ENCODE measurements at regions not wholly inside any gene's neighbourhood (a gene's known extent, or its start where the extent isn't known, plus 50 kb on each side); places are given as distances from the start of the nearest gene placed in this dataset.

DNA sequence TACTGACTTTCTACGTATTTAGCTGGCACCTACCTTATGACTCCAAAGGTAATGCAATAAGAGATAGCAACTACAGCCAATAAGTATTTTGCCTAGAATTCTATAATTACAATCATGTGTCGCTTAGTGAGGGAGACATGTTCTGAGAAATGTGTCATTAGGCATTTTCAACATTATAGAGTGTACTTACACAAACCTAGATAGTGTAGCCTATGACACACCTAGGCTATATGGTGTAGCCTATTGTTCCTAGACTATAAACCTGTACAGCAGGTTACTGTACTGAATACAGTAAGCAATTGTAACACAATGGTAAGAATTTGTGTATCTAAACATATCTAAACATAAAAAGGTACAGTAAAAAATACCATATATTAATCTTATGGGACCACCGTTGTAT lies 363.4 kb upstream of the DPH6 start:
- no peaks in the 10 kb centered on the region for H3K9me3 Mint-ChIP-seq (ENCODE audit: unreplicated experiment)
- H3K4me3 Mint-ChIP-seq (ENCODE audit: unreplicated experiment), result no peak overlapping the region
- TF ChIP-seq, protein P1, sequence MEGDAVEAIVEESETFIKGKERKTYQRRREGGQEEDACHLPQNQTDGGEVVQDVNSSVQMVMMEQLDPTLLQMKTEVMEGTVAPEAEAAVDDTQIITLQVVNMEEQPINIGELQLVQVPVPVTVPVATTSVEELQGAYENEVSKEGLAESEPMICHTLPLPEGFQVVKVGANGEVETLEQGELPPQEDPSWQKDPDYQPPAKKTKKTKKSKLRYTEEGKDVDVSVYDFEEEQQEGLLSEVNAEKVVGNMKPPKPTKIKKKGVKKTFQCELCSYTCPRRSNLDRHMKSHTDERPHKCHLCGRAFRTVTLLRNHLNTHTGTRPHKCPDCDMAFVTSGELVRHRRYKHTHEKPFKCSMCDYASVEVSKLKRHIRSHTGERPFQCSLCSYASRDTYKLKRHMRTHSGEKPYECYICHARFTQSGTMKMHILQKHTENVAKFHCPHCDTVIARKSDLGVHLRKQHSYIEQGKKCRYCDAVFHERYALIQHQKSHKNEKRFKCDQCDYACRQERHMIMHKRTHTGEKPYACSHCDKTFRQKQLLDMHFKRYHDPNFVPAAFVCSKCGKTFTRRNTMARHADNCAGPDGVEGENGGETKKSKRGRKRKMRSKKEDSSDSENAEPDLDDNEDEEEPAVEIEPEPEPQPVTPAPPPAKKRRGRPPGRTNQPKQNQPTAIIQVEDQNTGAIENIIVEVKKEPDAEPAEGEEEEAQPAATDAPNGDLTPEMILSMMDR (IDR thresholded peaks at IDR 0.05; ENCODE audit: unreplicated experiment), result no peak
- H3K4me1 Mint-ChIP-seq (ENCODE audit: unreplicated experiment), result peaks cover 5% of the 10 kb centered on the region
- H3K36me3 Mint-ChIP-seq (ENCODE audit: low read depth, unreplicated experiment), result no peaks in the 10 kb centered on the region
- H3K27me3 Mint-ChIP-seq (ENCODE audit: unreplicated experiment), result no peaks in the 10 kb centered on the region
- no peak overlapping the region for H3K27ac Mint-ChIP-seq (ENCODE audit: unreplicated experiment)
- no peak for DNase-seq (ENCODE audit: low spot score)

DNA sequence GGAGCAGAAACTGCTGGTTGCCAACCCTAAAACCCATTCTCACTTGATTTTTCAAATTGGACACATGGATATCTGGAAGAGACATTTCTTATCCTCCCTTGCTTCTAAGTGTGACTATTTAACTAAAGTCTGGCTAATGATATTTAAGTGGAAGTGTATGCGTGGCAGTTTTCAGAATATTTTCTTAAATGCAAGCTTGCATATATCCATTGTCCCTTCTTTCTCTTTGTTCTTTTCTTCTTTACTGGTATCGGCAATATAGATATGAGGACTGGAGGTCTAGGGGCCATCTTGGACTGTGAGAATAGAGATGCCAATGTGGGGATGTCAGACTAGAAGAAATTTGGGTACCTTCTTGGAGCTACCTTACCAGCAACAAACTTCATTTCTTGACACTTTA lies 364.3 kb upstream of the DPH6 start:
- TF ChIP-seq, protein P1 (IDR thresholded peaks at IDR 0.05; ENCODE audit: unreplicated experiment), result no peak
- Mint-ChIP-seq H3K36me3 (ENCODE audit: low read depth, unreplicated experiment) (no peaks in the 10 kb centered on the region), H3K27me3 (ENCODE audit: unreplicated experiment) (no peaks in the 10 kb centered on the region), H3K9me3 (ENCODE audit: unreplicated experiment) (no peaks in the 10 kb centered on the region), H3K27ac (ENCODE audit: unreplicated experiment) (no peak overlapping the region), H3K4me3 (ENCODE audit: unreplicated experiment) (no peak overlapping the region), H3K4me1 (ENCODE audit: unreplicated experiment) (peaks cover 2% of the 10 kb centered on the region)
- DNase-seq (ENCODE audit: low spot score), result no peak

DNA sequence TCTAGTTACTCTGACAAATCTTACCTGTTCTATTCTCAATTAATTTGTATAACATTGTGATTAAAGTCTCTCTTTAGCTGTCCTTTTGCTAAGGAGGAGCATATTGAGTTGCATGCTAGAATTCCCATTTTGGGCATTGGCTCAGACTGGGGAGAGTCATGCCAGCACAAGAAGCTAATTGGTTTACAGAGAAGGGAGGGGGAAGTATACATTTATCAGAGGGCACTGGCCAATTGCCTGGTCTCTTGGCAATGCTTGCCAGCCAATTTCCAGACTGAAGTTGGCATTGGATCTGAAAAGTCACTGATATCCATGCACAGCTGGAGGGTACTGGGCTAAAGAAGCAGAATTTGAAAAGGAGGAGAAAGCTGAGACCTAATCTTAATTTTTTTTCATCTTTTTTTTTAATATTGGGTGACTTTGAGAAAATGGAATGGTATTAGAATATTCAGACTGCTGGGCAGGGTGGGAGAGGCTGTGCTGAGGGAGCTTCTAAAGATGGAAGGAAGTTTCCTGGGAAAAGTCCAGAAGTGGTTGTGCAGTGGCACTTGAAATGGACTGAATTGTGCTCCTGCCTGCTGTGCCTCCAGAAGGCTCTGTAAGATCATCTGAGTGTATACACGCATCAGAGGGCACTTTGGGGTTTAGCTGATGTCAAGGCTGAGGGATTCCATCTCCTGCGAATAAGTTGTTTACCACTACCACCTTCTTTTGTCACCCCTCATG lies 365.2 kb upstream of the DPH6 start:
- Mint-ChIP-seq H3K4me1 (ENCODE audit: unreplicated experiment) (no peaks in the 10 kb centered on the region), H3K27ac (ENCODE audit: unreplicated experiment) (no peak overlapping the region), H3K27me3 (ENCODE audit: unreplicated experiment) (no peaks in the 10 kb centered on the region), H3K36me3 (ENCODE audit: low read depth, unreplicated experiment) (no peaks in the 10 kb centered on the region), H3K4me3 (ENCODE audit: unreplicated experiment) (no peak overlapping the region), H3K9me3 (ENCODE audit: unreplicated experiment) (no peaks in the 10 kb centered on the region)
- no peak for DNase-seq (ENCODE audit: low spot score)
- TF ChIP-seq, protein P1 (IDR thresholded peaks at IDR 0.05; ENCODE audit: unreplicated experiment), result no peak

DNA sequence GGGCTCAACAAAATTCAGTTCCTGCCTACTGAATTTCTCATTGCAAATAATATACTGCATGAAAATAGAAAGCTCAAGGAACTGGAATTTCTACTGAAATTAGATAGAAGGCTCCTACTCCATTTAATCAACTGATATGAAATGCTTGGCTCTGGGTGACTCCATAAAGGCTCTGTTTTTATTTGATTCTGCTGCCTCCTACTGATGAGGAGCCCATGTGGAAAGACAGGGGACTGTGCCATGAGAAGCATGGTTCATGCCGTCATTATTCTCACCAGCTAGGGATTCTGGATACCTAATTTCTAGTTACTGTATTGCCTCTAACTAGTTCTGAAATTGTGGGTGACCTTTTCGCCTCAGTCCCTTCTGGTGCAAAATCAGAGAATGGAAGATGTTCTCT lies 366.2 kb upstream of the DPH6 start:
- Mint-ChIP-seq H3K36me3 (ENCODE audit: low read depth, unreplicated experiment) (no peaks in the 10 kb centered on the region), H3K27me3 (ENCODE audit: unreplicated experiment) (no peaks in the 10 kb centered on the region), H3K27ac (ENCODE audit: unreplicated experiment) (no peak overlapping the region), H3K9me3 (ENCODE audit: unreplicated experiment) (no peaks in the 10 kb centered on the region), H3K4me1 (ENCODE audit: unreplicated experiment) (no peaks in the 10 kb centered on the region), H3K4me3 (ENCODE audit: unreplicated experiment) (no peak overlapping the region)
- TF ChIP-seq, protein P1 (IDR thresholded peaks at IDR 0.05; ENCODE audit: unreplicated experiment), result no peak
- no peak for DNase-seq (ENCODE audit: low spot score)

DNA sequence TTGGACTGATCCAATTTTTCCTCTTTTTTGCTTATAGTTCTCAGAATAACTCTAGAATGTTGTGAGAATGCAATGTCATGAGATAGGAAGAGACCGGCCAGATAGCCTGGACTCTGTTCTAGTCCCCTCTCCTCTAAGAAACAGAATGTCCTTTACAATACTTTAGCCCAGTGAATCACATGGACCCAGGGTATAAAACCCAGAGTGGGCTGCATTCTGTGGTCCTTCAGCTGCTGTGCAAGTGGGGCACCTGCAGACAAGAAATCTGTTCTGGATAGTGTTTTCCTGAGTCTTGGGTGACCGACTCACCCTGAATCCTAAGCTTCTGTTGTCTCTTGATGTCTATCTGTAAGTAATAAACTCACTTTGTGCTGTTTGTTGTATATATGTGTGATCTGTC lies 368.6 kb upstream of the DPH6 start:
- H3K4me1 Mint-ChIP-seq (ENCODE audit: unreplicated experiment), result no peaks in the 10 kb centered on the region
- H3K9me3 Mint-ChIP-seq (ENCODE audit: unreplicated experiment), result no peaks in the 10 kb centered on the region

More for the DNA sequence above, 368.6 kb upstream of the DPH6 start:
- TF ChIP-seq, protein P1 (IDR thresholded peaks at IDR 0.05; ENCODE audit: unreplicated experiment), result no peak
- Mint-ChIP-seq H3K27ac (ENCODE audit: unreplicated experiment) (no peak overlapping the region), H3K36me3 (ENCODE audit: low read depth, unreplicated experiment) (no peaks in the 10 kb centered on the region), H3K4me3 (ENCODE audit: unreplicated experiment) (no peak overlapping the region), H3K27me3 (ENCODE audit: unreplicated experiment) (no peaks in the 10 kb centered on the region)
- no peak for DNase-seq (ENCODE audit: low spot score)
